Jurkat, Clone E6-1 (cell line): ENCODE measurements at regions not wholly inside any gene's neighbourhood (a gene's known extent, or its start where the extent isn't known, plus 50 kb on each side); places are given as distances from the start of the nearest gene placed in this dataset.

Experiments used
- DNase-seq: peaks from one replicate; pipeline ENCODE4 v3.0.0-alpha.2; 2011; ENCODE audit warnings: low read depth, low spot score
- H3K4me3 ChIP-seq: 2 replicates; pipeline ENCODE4 v1.5.1; 2011; ENCODE audit warnings: mild to moderate bottlenecking, low read length, control low read depth, moderate library complexity

DNA sequence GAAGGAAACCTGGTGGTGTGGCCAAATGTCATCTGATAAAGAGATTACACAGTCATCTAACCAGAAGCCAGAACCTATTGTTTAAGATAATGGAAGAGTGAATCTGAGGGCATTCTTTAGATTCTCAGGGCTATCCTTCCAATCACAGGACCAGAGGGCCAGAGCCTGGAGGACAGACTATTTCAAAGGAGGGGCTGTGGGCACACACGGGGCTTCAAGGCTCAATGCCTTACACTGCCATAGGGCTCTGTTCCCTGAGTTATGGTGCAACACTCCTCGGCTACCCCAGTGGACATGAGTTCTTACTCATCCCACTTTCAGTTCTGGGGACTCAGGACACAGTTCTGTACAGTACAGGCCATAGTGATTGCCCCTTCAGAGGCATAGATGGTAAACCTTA, 343.9 kb upstream of the ALCAM start:
- DNase-seq, result no peak

DNA sequence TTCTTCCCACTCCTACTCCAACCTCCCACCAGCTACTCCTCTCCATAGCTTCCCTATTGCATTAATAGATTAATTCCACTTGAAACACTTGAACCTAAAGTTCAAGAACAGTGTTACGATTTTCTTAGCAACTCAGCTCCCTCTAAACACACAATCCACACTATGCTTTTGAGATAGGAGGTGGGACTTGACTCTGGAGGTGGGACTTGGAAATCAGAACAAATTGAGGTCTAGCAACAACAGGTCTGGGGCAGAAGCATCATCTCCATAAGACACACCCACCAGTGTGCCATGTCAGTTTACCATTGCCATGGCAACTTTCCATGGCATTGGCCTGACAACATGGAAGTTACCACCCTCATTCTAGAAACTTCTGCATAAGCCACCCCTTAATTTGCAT, 336.5 kb upstream of the ALCAM start:
- H3K4me3 ChIP-seq, result no peak overlapping the region
- no peak for DNase-seq

More for the DNA sequence above, 343.9 kb upstream of the ALCAM start:
- no peak overlapping the region for H3K4me3 ChIP-seq

DNA sequence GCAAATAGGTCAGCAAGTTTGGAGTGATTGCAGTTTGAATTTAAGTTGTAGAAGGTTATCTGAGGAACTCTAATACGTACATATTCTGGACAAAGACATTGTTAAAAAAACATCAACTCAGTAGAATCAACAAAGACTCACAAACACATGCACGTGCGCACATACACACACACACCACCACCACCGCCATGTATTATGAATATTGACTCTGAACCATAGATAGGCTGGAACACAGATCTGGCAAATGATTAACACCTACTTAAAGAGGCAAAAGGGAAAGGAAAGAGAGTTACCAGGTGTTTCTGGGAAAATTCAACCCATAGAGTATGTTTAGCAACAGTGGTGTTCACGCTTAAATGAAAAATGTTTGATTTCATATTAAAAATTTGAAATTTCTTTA, 334.2 kb upstream of the ALCAM start:
- H3K4me3 ChIP-seq, result no peak overlapping the region
- no peak for DNase-seq

DNA sequence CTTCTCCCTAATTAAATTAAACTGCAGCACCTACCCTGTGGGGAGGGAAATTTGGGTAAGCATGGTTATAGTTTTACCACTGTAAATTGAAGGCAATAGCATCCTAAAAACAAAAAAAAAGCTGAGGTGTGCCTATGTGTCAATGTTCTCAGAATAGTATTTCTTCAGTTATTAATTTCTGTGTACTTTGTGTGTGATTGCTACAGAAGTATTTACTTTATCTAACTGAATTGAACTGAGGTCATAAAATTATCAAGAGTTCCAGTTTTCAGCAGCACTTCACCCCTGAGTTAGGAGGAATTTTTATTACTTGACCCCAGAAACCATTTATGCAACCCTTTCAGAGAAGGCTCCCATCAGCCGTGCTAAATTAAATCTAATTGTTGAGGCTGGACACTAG, 333.6 kb upstream of the ALCAM start:
- no peak overlapping the region for H3K4me3 ChIP-seq
- DNase-seq, result no peak

DNA sequence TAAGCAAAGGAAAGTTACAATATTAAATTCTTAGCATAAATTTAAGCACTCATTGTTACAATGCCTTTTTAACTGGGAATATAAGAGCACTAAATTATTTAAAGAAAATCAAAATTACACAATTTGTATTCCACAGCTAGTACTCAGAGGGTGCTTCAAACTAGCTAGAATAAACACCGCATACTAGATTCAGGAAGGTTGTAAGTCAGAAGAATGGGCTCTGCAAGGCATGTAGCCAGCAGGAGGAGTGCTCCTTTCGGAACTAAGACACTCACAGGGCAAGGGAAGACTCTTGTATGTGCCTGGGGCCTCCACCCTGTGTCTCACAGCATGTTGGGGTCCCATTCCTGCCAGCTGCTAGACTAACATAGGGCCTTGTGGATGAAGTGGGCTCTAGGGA, 327.7 kb upstream of the ALCAM start:
- DNase-seq, result no peak
- no peak overlapping the region for H3K4me3 ChIP-seq

DNA sequence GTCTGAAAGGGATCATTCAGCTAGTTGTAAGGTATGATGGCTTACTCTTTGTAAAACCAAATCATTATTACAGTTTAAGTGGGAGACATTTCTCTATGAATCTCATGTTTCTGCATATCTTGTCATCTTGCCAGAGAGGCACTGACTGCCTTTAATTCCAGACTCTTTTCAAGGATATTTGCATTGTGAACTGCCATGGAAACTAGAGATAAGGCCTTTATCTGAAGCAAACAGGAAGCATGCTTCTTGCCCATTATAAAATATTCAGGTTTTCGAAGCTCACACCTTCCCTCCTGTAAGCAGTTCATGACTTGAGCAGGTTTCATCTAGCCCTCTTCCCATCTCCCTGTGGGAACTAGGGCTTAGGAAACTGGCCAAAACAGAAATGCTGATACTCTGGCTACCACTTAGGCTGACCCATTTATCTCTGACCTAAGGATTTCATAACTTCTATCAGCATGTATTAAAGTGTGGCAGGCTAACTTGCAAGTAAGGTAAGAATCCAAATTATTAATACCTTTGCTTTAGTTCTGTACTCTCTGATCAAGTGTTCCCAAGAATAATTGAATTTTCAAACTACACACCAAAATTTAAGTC, 326.6 kb upstream of the ALCAM start:
- no peak for DNase-seq
- no peak overlapping the region for H3K4me3 ChIP-seq

DNA sequence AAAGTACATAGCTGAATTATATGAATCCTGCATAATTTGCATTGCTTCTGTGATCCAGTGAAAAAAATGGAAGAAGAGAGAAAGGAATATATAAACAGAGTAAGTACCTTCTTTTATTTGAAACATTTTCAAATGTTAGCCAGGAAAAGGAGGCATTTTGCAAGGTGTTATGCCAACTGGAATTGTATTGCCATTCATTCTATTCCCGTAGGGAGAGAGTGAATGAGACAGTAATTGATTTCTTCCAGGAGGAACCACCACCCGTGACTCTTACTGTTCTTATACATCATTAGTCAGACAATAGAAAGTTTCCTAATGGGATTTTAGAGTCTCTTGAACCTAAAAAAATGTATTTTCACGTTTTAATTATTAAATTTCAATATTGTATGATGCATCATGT, 324.1 kb upstream of the ALCAM start:
- H3K4me3 ChIP-seq, result no peak overlapping the region
- DNase-seq, result no peak

DNA sequence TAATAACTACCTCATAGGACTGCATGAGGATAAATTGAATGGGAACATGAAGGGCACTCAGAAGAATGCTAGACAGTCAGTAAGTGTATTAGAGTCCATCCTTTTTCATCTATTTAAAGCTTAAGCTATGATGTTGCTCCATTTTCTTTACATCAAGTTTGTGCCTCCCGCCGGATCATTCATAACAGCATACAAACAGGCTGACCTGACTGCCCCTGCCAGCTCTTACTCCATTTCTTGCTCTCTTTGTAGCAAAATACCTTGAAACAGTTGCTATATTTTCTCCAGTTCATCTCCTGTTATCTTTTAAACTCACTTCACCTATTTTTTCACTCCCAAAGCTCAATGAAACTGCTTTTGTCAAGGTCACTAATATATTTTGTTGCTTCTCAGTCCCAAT, 315.6 kb upstream of the ALCAM start:
- no peak for DNase-seq
- H3K4me3 ChIP-seq, result no peak overlapping the region

DNA sequence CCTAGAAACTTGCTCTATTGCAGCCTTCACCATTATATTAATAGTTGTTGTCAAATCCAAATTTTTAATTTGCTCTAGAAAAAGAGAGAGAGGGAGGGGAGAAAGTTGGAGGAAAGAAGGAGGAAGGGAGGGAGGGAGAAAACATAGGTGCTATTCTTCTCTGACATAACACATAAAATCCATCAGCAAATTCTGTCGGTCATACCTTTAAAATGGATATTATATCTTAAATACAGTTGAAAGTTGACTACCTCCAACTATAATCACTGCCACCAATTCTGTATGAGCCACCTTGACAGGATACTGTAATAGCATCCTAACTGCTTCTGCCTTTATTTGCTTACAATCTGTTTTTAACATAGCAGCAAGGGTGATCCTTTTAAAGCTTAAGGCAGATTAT, 314.7 kb upstream of the ALCAM start:
- no peak for DNase-seq
- H3K4me3 ChIP-seq, result no peak overlapping the region

DNA sequence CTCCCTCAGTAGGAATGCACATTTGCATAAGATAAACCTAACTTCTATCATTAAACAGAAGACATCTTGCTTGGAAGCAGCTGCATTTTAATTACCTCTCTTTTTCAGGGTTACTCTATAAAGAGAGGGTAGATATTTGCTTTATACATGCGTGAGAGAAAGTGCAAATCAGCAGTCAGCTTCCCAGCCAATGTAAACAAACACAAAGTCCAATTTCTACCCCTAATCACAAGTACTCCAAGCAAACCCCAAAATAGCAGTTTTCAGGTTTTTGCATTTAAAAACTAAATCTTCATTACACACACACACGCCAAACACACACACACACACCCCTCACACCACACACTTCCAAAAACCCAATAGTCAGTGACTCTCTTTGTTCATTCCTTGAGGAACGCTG, 303.9 kb upstream of the ALCAM start:
- no peak for DNase-seq
- H3K4me3 ChIP-seq, result no peak overlapping the region

DNA sequence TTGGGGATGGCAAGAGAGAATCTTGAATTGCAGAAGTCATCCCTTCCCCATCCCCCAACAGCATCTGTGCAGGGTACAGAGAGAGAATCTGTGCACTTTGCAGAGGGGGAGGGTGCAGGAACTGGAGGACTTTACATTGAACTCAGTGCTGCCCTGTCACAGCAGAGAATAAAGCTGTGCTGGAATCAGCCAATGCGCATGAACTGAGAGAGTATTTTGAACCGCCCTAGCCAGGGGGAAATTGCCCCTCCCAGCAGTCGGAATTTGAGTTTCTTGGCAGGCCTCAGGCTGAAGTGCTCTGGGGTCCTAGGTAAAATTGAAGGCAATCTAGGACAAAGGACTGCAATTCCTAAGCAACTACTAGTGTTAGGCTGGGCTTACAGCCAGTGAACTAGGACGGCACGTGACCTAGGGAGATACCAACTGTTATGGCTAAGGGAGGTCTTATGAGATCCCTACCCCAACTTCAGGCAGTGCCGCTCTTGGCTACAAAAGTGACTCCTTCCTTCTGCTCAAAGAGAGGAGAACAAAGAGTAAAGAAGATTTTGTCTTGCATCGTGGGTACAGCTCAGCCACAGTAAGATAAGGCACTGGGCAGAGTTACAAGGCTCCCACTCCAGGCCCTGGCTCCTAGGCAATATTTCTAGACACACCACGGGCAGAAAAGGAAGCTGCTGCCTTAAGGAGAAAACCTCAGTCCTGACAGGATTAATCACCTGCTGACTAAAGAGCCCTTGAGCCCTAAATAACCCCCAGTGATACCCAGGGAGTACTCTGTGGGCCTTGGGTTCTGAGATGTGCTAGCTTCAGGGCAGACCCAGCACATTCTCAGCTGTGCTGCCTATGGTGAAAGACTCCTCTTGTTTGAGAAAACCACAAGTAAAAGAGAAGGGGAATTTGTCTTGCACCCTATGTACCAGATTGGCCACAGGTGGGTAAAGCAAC, 300.5 kb upstream of the ALCAM start:
- H3K4me3 ChIP-seq, result no peak overlapping the region
- no peak for DNase-seq

DNA sequence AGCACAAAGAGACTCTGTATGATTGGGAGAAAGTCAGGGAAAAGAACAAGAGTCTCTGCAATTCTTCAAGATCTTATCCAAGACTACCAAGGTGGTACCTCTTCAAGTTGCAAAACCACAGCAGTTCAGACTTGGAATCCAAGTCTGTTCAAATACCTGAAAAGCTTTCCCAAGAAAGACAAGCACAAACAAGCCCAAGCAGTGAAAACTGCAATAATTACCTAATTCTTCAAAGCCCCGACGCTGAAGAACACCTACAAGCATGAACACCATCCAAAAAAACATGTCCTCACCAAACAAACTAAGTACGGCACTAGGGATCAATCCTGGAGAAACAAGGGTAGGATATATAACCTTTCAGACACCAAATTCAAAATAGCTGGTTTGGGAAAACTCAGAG, 299.3 kb upstream of the ALCAM start:
- no peak overlapping the region for H3K4me3 ChIP-seq
- DNase-seq, result no peak

DNA sequence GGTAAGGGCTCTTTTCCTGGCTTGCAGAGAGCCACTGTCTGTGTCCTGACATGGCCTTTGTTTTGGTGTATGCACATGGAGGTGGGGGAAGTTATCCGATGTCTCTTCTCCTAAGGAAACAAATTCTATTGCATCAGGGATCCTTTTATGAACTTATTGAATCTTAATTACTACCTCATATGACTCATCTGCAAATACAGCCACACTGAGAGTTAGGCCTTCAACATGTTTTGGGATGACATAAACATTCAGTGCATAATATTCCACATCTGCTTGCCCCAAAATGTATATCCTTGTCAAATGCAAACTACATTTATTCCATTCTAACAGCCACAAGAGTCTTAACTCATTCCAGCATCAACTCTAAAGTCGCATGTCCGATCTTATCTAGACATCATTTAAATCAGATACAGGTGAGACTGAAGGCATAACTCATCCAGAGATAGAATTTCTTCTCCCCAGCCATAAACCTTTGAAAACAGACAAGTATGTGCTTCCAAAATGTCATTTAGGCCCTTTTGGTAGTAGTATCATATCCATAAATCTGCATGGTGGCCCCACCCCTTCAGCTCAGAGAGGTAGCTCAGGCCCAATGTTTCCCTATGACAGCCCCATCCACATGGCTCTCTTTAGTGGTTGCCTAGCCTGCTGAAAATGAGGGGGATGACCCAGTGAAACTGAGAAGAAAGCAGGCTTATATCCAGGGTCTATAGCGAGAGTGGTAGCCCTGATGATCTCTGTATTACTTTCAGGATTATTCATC, 289.5 kb upstream of the ALCAM start:
- no peak overlapping the region for H3K4me3 ChIP-seq
- no peak for DNase-seq

DNA sequence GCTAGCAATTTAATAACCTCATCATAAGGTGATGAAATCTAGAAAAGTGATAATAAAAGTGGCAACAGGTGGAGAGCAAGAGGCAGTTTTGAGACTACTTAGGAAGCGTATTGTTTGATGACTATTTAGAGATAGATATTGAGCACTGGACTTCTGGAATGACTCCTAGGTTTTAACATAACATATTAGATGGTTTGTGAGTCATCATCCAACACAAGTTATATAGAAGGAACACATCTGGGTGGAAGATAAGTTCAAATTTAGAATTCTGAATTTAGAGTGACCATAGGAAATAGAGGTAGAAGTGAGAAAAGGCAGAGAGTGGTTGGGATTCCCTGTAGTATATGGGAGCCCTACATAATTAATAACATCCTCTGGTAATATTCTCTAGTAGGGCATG, 282.8 kb upstream of the ALCAM start:
- no peak overlapping the region for H3K4me3 ChIP-seq
- DNase-seq, result no peak

DNA sequence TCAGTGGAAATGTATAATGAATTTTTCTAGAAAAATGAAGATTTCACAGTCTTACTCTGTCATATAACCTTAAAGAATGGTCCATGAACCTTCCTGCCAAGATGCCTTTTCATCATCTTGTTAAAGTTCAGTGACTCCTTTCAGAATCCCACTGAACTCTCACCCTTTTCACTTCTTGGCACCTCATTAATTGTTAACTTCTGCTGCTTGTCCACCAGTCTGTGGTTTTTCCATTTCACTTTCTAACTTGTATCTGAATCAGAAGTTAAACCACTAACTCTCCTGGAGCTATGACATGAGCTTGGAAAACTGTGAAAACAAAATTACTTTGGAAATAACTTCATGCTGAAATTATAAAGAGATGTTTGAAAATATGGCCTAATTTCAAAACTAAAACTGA, 281.2 kb upstream of the ALCAM start:
- DNase-seq, result no peak

DNA sequence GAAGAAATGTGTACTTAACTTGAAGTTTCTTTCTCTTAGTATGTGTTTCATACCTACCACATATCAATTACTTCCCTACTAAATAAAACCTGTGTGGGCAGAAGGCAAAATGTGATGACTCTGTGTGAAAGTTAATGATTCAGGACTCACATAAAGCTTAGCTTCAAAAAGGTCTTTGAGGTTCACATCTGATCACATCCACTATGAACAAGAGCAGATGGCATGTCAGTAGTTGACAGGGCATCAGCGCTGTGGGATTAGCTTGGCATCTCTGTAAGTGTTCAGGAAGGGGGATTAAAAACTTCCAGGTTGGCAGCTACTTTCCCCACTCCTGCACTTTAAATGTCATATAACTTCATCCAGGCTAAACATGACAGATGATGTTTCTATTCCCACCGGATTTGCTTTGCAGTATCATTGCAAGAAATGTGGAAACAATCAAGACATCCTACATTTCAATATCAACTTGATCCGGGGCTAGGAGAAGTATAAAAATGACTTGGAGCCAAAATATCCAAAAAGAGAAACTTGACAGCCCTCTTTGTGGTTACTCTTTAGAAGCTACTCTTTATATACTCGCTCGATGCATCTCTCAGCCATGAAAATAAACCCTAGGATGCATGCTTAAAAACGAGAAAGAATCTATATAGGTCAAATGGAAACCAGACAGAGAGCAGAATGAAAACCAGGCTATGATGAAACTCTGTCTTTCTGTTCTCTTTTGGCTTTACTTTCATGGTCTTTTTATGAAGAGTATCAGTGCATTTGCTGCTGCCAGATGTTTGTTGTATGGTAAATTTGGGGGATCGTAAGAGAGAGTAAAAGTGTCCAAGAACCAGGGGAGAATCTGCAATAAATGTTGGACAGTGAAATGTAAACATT, 273.1 kb upstream of the ALCAM start:
- H3K4me3 ChIP-seq, result no peak overlapping the region
- no peak for DNase-seq

More for the DNA sequence above, 281.2 kb upstream of the ALCAM start:
- no peak overlapping the region for H3K4me3 ChIP-seq

DNA sequence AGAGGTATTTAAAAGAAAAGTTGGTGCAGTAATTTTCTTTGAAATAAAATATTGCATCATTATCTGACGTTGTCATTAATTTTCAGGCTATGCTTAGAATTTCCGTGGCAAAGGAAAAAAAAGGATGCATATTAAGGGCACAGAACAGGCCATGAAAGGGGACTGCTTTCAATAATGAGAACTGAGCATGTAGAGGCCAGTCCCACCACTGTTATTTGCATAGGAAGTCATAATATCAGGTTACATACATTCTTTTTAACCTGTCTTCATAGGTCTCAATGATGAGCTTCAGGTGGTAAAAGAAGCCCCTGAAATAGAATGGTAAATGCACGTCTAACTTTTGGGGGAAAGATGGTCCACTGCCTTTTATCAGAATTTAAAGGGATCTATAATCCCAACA, 272.1 kb upstream of the ALCAM start:
- DNase-seq, result no peak
- H3K4me3 ChIP-seq, result no peak overlapping the region

DNA sequence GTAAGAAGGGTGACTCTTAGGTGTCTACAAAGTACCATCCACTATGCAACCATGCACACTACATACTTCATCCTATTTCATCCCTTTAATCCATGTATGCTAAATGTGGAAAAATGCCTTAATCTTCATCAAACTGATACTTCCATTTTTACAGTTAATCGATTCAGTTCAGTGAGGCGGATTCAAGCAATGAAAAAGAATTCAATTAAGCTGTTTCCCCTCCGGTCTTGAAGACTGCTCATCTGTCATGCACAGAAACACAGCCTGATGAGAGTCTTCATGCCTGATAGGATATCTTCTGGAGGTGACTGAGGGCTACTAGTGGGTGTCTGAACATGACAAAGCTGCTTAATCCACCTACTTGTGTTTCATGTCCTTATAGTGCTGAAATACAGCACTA, 270.6 kb upstream of the ALCAM start:
- DNase-seq, result no peak
- H3K4me3 ChIP-seq, result no peak overlapping the region

DNA sequence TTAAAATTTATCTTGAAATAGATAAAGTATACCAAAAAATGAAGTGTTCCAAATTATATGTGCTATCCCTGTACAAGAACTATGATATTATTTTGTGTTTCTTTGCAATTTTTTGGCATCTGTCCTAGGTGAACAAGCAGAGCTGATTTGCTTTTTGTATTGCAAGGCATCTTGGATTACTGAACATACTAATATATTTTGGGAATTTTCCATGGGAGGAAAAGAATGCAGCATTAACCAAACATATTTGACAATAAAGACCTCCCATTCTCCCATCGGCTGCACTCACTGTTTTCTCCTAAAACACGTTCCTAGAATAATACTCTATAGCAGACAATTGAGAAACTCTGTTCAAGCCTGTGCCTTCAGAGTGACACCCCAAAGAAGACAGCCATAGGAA, 265.1 kb upstream of the ALCAM start:
- H3K4me3 ChIP-seq, result no peak overlapping the region

More for the DNA sequence above, 265.1 kb upstream of the ALCAM start:
- DNase-seq, result no peak
